ENCODE measurements at regions not wholly inside any gene's neighbourhood (a gene's known extent, or its start where the extent isn't known, plus 50 kb on each side); places are given as distances from the start of the nearest gene placed in this dataset.

DNA sequence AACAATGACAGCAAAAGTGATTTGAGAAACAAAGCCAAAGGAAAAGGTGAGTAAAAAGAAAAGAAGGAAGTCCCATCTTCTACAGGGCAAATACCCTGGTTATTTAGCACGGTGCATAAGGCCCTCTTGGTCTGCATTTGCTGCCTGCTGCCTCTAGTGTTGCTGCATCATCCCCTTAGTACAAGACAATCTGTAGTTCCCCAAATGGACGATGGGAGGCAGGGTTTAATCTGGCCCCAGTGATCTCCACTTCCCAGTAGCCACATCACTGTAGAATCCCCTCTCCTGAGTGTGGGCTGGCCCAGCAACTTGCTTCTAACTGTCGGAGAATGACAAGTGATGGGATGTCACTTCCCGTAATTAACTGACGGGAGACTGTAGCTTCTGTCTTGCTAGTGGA lies 85.1 kb downstream of the CTAGE1 start:
- TF ChIP-seq, protein P1, sequence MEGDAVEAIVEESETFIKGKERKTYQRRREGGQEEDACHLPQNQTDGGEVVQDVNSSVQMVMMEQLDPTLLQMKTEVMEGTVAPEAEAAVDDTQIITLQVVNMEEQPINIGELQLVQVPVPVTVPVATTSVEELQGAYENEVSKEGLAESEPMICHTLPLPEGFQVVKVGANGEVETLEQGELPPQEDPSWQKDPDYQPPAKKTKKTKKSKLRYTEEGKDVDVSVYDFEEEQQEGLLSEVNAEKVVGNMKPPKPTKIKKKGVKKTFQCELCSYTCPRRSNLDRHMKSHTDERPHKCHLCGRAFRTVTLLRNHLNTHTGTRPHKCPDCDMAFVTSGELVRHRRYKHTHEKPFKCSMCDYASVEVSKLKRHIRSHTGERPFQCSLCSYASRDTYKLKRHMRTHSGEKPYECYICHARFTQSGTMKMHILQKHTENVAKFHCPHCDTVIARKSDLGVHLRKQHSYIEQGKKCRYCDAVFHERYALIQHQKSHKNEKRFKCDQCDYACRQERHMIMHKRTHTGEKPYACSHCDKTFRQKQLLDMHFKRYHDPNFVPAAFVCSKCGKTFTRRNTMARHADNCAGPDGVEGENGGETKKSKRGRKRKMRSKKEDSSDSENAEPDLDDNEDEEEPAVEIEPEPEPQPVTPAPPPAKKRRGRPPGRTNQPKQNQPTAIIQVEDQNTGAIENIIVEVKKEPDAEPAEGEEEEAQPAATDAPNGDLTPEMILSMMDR (IDR thresholded peaks at IDR 0.05 in 4 of 5, conservative IDR thresholded peaks at IDR 0.05 in 1 of 5): no peak
- no peak for TF ChIP-seq POLR2A (IDR thresholded peaks at IDR 0.05)
